HT-29 (cell line): ENCODE measurements at regions not wholly inside any gene's neighbourhood (a gene's known extent, or its start where the extent isn't known, plus 50 kb on each side); places are given as distances from the start of the nearest gene placed in this dataset. TPM values are rescaled to one million over a fixed set of nuclear protein-coding genes. Genes with fewer than 3 reads are reported as not detected.

ENCODE experiments used
- small RNA-seq: library from RNA; depleted of rRNA; stranded (forward); fragments of <200 nt; gene quantifications from one replicate; pipeline ENCODE3, GENCODE V24; 2014

Small RNA genes in the stretch of these regions (small RNA-seq; reads per million reads assigned to genes)
- gene RF00072 = not detected
